ENCODE measurements at regions not wholly inside any gene's neighbourhood (a gene's known extent, or its start where the extent isn't known, plus 50 kb on each side); places are given as distances from the start of the nearest gene placed in this dataset.
"Not testable (repeated sequence)": the region's sequence is repeated elsewhere in the genome, so short reads cannot be mapped to it uniquely, and the experiment has no call there.

- Mint-ChIP-seq H3K27ac (no peak overlapping the region), H3K4me3 (no peak overlapping the region), H3K4me1 (ENCODE audit: low read depth) (no peaks in the 10 kb centered on the region), H3K27me3 (ENCODE audit: low read depth) (no peaks in the 10 kb centered on the region), H3K9me3 (peaks cover 15% of the 10 kb centered on the region), H3K36me3 (ENCODE audit: low read depth) (no peaks in the 10 kb centered on the region)
- DNase-seq (ENCODE audit: low spot score): no peak
Observed at GRCh38 chr13:69649063-69649392, 458.6 kb upstream of the ATXN8OS start.

GRCh38 chr13:69648340-69649062 is 459.1 kb upstream of the ATXN8OS start:
- Mint-ChIP-seq H3K36me3 (ENCODE audit: low read depth) (no peaks in the 10 kb centered on the region), H3K27me3 (ENCODE audit: low read depth) (no peaks in the 10 kb centered on the region), H3K4me3 (no peak overlapping the region), H3K9me3 (peaks cover 14% of the 10 kb centered on the region), H3K4me1 (ENCODE audit: low read depth) (no peaks in the 10 kb centered on the region), H3K27ac (no peak overlapping the region)
- no peak for DNase-seq (ENCODE audit: low spot score)

DNA sequence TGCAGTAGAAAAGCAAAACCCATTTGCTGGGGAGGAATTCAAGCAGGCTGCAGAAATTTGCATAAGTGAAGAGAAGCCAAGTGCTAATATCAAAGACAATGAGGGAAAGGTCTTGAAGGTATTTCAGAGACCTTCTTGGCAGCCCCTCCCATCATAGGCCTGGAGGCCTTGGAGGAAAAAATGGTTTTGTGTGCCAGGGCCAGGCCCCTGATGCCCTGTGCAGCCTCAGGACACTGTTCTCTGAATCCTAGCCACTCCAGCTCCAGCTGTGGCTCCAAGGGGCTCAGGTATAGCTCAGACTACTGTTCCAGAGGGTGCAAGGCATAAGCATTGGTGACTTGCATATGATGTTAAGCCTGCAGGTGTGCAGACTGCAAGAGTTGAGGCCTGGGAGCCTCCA is 463.2 kb upstream of the ATXN8OS start:
- DNase-seq (ENCODE audit: low spot score): no peak
- Mint-ChIP-seq H3K4me3 (no peak overlapping the region), H3K4me1 (ENCODE audit: low read depth) (no peaks in the 10 kb centered on the region), H3K9me3 (peaks cover 20% of the 10 kb centered on the region), H3K36me3 (ENCODE audit: low read depth) (no peaks in the 10 kb centered on the region), H3K27me3 (ENCODE audit: low read depth) (no peaks in the 10 kb centered on the region), H3K27ac (no peak overlapping the region)

- H3K9me3 Mint-ChIP-seq: peaks cover 39% of the 10 kb centered on the region
- no peak overlapping the region for H3K4me3 Mint-ChIP-seq
- no peaks in the 10 kb centered on the region for H3K4me1 Mint-ChIP-seq (ENCODE audit: low read depth)
- H3K27ac Mint-ChIP-seq: no peak overlapping the region
- H3K27me3 Mint-ChIP-seq (ENCODE audit: low read depth): no peaks in the 10 kb centered on the region
- no peaks in the 10 kb centered on the region for H3K36me3 Mint-ChIP-seq (ENCODE audit: low read depth)
- no peak for DNase-seq (ENCODE audit: low spot score)
Observed at GRCh38 chr13:69641773-69642172, 465.9 kb upstream of the ATXN8OS start.

DNA sequence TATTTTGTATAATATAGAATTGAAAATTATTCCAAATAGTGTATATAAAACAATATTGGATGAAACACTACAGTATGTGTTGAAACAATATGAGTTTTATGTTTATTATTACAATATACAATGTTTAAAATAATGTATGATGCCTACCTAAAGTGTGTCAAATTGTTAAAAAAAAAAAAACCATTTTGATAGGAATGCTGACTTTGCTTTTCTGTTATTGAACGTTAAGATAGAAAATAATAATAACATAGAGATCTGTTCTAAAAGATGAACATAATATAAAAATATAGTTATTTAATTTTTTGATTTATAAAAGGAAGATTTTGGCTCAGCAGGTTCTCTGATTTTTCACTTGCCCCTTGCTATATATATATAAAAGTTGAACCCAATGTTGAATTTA is 474.6 kb upstream of the ATXN8OS start:
- Mint-ChIP-seq H3K27ac (no peak overlapping the region), H3K4me1 (ENCODE audit: low read depth) (no peaks in the 10 kb centered on the region), H3K9me3 (peaks cover 27% of the 10 kb centered on the region), H3K4me3 (no peak overlapping the region), H3K27me3 (ENCODE audit: low read depth) (no peaks in the 10 kb centered on the region), H3K36me3 (ENCODE audit: low read depth) (no peaks in the 10 kb centered on the region)
- no peak for DNase-seq (ENCODE audit: low spot score)

GRCh38 chr13:69623973-69624372 is 483.7 kb upstream of the ATXN8OS start:
- H3K27ac Mint-ChIP-seq: no peak overlapping the region
- H3K4me1 Mint-ChIP-seq (ENCODE audit: low read depth): no peaks in the 10 kb centered on the region
- no peak for DNase-seq (ENCODE audit: low spot score)
- no peaks in the 10 kb centered on the region for H3K27me3 Mint-ChIP-seq (ENCODE audit: low read depth)
- no peak overlapping the region for H3K4me3 Mint-ChIP-seq
- H3K36me3 Mint-ChIP-seq (ENCODE audit: low read depth): no peaks in the 10 kb centered on the region
- H3K9me3 Mint-ChIP-seq: peaks cover 33% of the 10 kb centered on the region

DNA sequence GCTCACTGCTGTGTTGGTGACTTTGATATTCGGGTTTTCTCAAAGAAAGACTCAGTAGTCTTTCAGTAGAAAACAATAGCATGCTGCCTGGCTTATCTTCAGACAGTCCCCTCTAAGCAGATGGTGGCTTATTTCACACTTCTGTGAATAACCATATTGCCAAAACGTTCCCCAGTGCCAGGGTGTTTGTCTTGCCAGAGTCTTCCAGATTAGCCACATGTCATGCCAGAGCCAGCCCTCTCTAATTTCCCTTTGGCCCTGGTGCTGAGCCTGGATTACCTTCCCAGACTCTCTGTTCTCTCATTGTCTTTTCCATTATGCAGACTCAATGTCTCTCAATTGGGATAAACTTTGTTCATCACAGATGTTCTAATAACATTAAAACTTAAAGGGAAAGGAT is 488.0 kb upstream of the ATXN8OS start:
- Mint-ChIP-seq H3K27me3 (ENCODE audit: low read depth) (no peaks in the 10 kb centered on the region), H3K27ac (no peak overlapping the region), H3K9me3 (peaks cover 40% of the 10 kb centered on the region), H3K4me1 (ENCODE audit: low read depth) (no peaks in the 10 kb centered on the region), H3K4me3 (no peak overlapping the region), H3K36me3 (ENCODE audit: low read depth) (no peaks in the 10 kb centered on the region)
- no peak for DNase-seq (ENCODE audit: low spot score)

DNA sequence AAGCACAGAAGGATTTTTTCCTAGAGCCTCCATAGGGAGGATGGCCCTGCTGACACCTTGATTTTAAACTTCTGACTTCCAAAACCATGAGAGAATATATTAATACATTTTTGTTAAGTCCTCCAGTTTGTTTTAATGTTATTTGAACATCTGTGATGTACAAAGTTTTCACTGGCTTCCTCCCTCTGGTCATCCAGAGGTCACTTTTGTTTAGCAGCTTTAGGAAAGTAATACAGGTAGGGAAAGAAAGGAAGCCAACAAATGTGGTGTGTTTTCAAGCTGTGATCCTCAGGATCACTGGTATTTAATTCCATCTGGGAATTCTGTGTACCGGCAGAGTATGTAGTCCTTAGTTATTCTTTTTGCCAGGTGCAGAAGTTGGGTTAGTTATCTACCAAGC is 488.8 kb upstream of the ATXN8OS start:
- Mint-ChIP-seq H3K27ac (no peak overlapping the region), H3K4me1 (ENCODE audit: low read depth) (no peaks in the 10 kb centered on the region), H3K36me3 (ENCODE audit: low read depth) (no peaks in the 10 kb centered on the region), H3K9me3 (peaks cover 46% of the 10 kb centered on the region), H3K27me3 (ENCODE audit: low read depth) (no peaks in the 10 kb centered on the region), H3K4me3 (no peak overlapping the region)
- DNase-seq (ENCODE audit: low spot score): no peak

GRCh38 chr13:69618393-69618792 is 489.2 kb upstream of the ATXN8OS start:
- no peaks in the 10 kb centered on the region for H3K36me3 Mint-ChIP-seq (ENCODE audit: low read depth)
- DNase-seq (ENCODE audit: low spot score): no peak
- H3K4me3 Mint-ChIP-seq: no peak overlapping the region
- H3K27me3 Mint-ChIP-seq (ENCODE audit: low read depth): no peaks in the 10 kb centered on the region
- H3K27ac Mint-ChIP-seq: no peak overlapping the region
- H3K4me1 Mint-ChIP-seq (ENCODE audit: low read depth): no peaks in the 10 kb centered on the region
- peaks cover 46% of the 10 kb centered on the region for H3K9me3 Mint-ChIP-seq

- no peak for DNase-seq (ENCODE audit: low spot score)
- Mint-ChIP-seq H3K36me3 (ENCODE audit: low read depth) (no peaks in the 10 kb centered on the region), H3K27ac (no peak overlapping the region), H3K27me3 (ENCODE audit: low read depth) (no peaks in the 10 kb centered on the region), H3K9me3 (peaks cover 46% of the 10 kb centered on the region), H3K4me3 (no peak overlapping the region), H3K4me1 (ENCODE audit: low read depth) (no peaks in the 10 kb centered on the region)
Observed at GRCh38 chr13:69617587-69617986, 490.0 kb upstream of the ATXN8OS start.

DNA sequence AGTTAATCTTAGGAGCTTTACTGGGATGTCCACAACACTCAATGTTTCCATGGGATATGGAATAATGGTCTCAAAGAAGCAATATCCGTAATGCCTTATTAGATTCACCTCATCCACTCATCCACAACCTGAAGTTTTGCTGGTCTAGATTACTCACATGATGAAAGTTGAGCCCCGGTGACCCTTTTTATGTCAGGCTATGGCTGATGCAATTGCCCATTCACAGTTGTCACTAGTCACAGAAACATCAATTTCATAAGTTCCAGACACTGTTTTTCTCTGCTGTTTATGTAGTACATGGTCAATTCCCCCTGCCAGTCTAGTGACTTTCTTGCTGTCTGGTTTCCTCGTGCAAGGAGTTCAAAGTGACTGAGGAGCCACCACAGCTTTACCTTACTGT is 491.2 kb upstream of the ATXN8OS start:
- H3K9me3 Mint-ChIP-seq: peaks cover 50% of the 10 kb centered on the region
- no peaks in the 10 kb centered on the region for H3K27me3 Mint-ChIP-seq (ENCODE audit: low read depth)
- H3K36me3 Mint-ChIP-seq (ENCODE audit: low read depth): no peaks in the 10 kb centered on the region
- H3K27ac Mint-ChIP-seq: no peak overlapping the region
- DNase-seq (ENCODE audit: low spot score): no peak
- H3K4me1 Mint-ChIP-seq (ENCODE audit: low read depth): no peaks in the 10 kb centered on the region
- no peak overlapping the region for H3K4me3 Mint-ChIP-seq

DNA sequence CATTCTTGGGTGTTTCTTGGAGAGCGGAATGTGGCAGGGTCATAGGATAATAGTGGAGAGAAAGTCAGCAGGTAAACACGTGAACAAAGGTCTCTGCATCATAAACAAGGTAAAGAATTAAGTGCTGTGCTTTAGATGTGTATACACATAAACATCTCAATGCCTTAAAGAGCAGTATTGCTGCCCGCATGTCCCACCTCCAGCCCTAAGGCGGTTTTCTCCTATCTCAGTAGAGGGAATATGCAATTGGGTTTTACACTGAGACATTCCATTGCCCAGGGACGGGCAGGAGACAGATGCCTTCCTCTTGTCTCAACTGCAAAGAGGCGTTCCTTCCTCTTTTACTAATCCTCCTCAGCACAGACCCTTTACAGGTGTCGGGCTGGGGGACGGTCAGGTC is 492.6 kb upstream of the ATXN8OS start:
- H3K36me3 Mint-ChIP-seq (ENCODE audit: low read depth); H3K4me3 Mint-ChIP-seq; H3K27ac Mint-ChIP-seq; H3K4me1 Mint-ChIP-seq (ENCODE audit: low read depth); H3K27me3 Mint-ChIP-seq (ENCODE audit: low read depth); DNase-seq (ENCODE audit: low spot score): not testable (repeated sequence)
- peaks cover 46% of the 10 kb centered on the region for H3K9me3 Mint-ChIP-seq

DNA sequence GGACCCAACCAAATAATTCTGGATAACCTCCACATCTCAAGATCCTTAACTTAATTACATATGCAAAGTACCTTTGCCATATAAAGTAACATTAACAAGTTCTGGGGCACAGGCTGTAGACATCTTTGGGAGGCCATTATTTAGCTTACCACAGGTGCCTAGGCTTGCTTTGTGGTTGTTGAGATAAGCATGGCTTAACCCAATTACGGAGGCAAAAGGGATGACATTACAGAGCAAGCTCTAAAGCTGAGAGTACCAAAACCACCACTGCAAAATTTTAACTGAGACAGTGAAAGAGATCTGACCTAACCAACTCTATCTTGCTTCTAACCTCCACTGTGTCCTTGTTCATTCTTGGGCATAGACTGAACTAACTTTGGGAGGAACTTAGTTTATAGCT is 502.9 kb upstream of the ATXN8OS start:
- Mint-ChIP-seq H3K36me3 (ENCODE audit: low read depth) (no peaks in the 10 kb centered on the region), H3K27me3 (ENCODE audit: low read depth) (no peaks in the 10 kb centered on the region), H3K27ac (no peak overlapping the region), H3K4me1 (ENCODE audit: low read depth) (no peaks in the 10 kb centered on the region), H3K4me3 (no peak overlapping the region), H3K9me3 (peaks cover 17% of the 10 kb centered on the region)
- no peak for DNase-seq (ENCODE audit: low spot score)

GRCh38 chr13:69603144-69603853 is 504.3 kb upstream of the ATXN8OS start:
- peaks cover 16% of the 10 kb centered on the region for H3K9me3 Mint-ChIP-seq
- DNase-seq (ENCODE audit: low spot score): no peak

DNA sequence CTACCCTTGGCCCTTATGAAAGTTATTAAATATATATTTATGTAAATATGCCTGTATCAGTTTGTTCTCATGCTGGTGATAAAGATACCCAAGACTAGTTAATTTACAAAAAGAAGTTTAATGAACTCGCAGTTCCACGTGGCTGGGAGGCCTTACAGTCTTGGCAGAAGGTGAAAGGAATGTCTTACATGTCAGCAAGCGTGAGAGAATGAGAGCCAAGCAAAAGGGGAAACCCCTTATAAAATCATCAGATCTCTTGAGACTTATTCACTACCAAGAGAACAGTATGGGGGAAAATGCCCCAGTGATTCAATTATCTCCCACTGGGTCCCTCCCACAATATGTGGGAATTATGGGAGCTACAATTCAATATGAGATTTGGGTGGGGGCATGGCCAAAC is 506.0 kb upstream of the ATXN8OS start:
- Mint-ChIP-seq H3K27me3 (ENCODE audit: low read depth) (no peaks in the 10 kb centered on the region), H3K9me3 (peaks cover 16% of the 10 kb centered on the region), H3K4me1 (ENCODE audit: low read depth) (no peaks in the 10 kb centered on the region), H3K27ac (no peak overlapping the region), H3K36me3 (ENCODE audit: low read depth) (no peaks in the 10 kb centered on the region), H3K4me3 (no peak overlapping the region)
- no peak for DNase-seq (ENCODE audit: low spot score)

More at GRCh38 chr13:69603144-69603853, 504.3 kb upstream of the ATXN8OS start:
- no peaks in the 10 kb centered on the region for H3K4me1 Mint-ChIP-seq (ENCODE audit: low read depth)
- H3K27me3 Mint-ChIP-seq (ENCODE audit: low read depth): no peaks in the 10 kb centered on the region
- H3K4me3 Mint-ChIP-seq: no peak overlapping the region
- no peak overlapping the region for H3K27ac Mint-ChIP-seq
- H3K36me3 Mint-ChIP-seq (ENCODE audit: low read depth): no peaks in the 10 kb centered on the region

All from T-helper 2 cell treated with Interferon-gamma antibody and Interleukin-4, amounts not matched to agents 5 μg/mL and 100 μg/mL, for 36 hours (primary cell).